ENCODE measurements at regions not wholly inside any gene's neighbourhood (a gene's known extent, or its start where the extent isn't known, plus 50 kb on each side); places are given as distances from the start of the nearest gene placed in this dataset.
"Not testable (repeated sequence)": the region's sequence is repeated elsewhere in the genome, so short reads cannot be mapped to it uniquely, and the experiment has no call there.

DNA sequence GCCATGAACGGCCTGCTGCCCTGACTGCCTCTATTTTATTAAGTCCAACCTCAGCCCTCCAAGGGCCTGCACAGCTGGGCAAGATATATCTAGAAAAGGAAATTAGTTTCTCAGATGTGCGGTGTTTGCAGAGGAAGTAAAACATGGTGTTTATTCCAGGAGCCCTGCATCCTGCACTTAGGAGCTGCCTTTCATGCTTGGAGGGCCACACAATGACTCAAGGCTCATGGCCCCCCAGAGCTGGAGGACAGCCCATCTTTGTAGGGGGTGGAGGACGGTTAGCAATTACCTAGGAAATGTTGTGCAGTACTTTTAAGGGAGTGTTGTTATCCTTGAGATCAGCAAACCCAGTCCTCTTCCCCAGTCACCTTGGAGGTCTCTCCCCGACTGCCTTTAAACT lies 80.5 kb downstream of the COPRS start:
- no peak for DNase-seq (ENCODE audit: low spot score)
- Histone ChIP-seq H3K4me3 (no peak overlapping the region), H3K9me3 (no peaks in the 10 kb centered on the region), H3K27ac (no peak overlapping the region), H3K27me3 (replicated peaks; ENCODE audit: insufficient read depth) (no peaks in the 10 kb centered on the region), H3K4me1 (ENCODE audit: control insufficient read depth in 1 of 2, low read depth in 2 of 2) (no peaks in the 10 kb centered on the region), H3K36me3 (no peaks in the 10 kb centered on the region)
- ATAC-seq (ENCODE audit: insufficient number of reproducible peaks, low FRiP score, low read depth): no peak
- TF ChIP-seq, protein P1, sequence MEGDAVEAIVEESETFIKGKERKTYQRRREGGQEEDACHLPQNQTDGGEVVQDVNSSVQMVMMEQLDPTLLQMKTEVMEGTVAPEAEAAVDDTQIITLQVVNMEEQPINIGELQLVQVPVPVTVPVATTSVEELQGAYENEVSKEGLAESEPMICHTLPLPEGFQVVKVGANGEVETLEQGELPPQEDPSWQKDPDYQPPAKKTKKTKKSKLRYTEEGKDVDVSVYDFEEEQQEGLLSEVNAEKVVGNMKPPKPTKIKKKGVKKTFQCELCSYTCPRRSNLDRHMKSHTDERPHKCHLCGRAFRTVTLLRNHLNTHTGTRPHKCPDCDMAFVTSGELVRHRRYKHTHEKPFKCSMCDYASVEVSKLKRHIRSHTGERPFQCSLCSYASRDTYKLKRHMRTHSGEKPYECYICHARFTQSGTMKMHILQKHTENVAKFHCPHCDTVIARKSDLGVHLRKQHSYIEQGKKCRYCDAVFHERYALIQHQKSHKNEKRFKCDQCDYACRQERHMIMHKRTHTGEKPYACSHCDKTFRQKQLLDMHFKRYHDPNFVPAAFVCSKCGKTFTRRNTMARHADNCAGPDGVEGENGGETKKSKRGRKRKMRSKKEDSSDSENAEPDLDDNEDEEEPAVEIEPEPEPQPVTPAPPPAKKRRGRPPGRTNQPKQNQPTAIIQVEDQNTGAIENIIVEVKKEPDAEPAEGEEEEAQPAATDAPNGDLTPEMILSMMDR (IDR thresholded peaks at IDR 0.05): no peak

DNA sequence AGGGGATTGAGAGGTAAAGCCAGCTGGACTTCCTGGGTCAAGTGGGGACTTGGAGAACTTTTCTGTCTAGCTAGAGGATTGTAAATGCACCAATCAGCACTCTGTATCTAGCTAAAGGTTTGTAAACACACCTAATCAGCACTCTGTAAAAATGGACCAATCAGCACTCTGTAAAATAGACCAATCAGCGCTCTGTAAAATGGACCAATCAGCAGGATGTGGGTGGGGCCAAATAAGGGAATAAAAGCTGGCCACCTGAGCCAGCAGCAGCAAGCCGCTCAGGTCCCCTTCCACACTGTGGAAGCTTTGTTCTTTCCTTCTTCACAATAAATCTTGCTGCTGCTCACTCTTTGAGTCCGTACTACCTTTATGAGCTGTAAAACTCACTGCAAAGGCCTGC lies 87.7 kb downstream of the COPRS start:
- DNase-seq (ENCODE audit: low spot score); H3K4me3 ChIP-seq; H3K27ac ChIP-seq; ATAC-seq (ENCODE audit: insufficient number of reproducible peaks, low FRiP score, low read depth); H3K9me3 ChIP-seq; H3K36me3 ChIP-seq; H3K27me3 ChIP-seq (replicated peaks; ENCODE audit: insufficient read depth): not testable (repeated sequence)
- peaks cover 0 to 25% of the 10 kb centered on the region in 2 donors for H3K4me1 ChIP-seq (ENCODE audit: control insufficient read depth in 1 of 2, low read depth in 2 of 2)

DNA sequence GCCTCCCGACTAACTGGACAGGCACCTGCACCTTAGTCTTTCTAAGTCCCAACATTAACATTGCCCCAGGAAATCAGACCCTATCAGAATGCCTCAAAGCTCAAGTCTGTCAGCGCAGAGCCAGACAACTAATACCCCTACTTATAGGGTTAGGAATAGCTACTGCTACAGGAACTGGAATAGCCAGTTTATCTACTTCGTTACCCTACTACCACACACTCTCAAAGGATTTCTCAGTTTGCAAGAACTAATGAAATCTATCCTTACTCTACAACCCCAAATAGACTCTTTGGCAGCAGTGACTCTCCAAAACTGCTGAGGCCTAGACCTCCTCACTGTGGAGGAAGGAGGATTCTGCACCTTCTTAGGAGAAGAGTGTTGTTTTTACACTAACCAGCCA lies 88.5 kb downstream of the COPRS start:
- not testable (repeated sequence) for H3K27ac ChIP-seq; H3K27me3 ChIP-seq (replicated peaks; ENCODE audit: insufficient read depth); ATAC-seq (ENCODE audit: insufficient number of reproducible peaks, low FRiP score, low read depth); DNase-seq (ENCODE audit: low spot score); H3K9me3 ChIP-seq; H3K4me3 ChIP-seq; H3K36me3 ChIP-seq
- peaks cover 0 to 25% of the 10 kb centered on the region in 2 donors for H3K4me1 ChIP-seq (ENCODE audit: control insufficient read depth in 1 of 2, low read depth in 2 of 2)

DNA sequence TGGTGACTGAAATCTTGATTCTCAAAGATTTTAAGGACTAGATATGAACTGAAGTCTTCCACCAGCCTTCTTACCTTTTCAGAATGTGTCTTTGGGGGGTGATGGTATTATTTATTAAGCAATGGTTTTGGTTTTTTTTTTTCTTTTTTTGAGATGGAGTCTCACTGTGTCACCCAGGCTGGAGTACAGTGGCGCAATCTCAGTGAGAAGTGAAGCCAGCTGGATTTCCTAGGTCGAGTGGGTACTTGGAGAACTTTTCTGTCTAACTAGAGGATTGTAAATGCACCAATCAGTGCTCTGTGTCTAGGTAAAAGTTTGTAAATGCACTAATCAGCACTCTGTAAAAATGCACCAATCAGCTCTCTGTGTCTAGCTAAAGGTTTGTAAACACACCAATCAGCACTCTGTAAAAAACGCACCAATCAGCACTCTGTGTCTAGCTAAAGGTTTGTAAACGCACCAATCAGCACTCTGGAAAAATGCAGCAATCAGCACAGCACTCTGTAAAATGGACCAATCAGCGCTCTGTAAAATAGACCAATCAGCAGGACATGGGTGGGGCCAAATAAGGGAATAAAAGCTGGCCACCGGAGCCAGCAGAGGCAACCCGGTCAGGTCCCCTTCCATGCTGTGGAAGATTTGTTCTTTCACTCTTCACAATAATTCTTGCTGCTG lies 97.1 kb downstream of the COPRS start:
- not testable (repeated sequence) for DNase-seq (ENCODE audit: low spot score); H3K4me1 ChIP-seq (ENCODE audit: control insufficient read depth in 1 of 2, low read depth in 2 of 2); H3K4me3 ChIP-seq; H3K36me3 ChIP-seq; H3K27me3 ChIP-seq (replicated peaks; ENCODE audit: insufficient read depth); H3K9me3 ChIP-seq; H3K27ac ChIP-seq; ATAC-seq (ENCODE audit: insufficient number of reproducible peaks, low FRiP score, low read depth)

- TF ChIP-seq, protein P1 (IDR thresholded peaks at IDR 0.05): no peak
- Histone ChIP-seq H3K4me1 (ENCODE audit: control insufficient read depth in 1 of 2, low read depth in 2 of 2) (peaks cover 0 to 5% of the 10 kb centered on the region in 2 donors), H3K27ac (no peak overlapping the region), H3K9me3 (no peaks in the 10 kb centered on the region), H3K27me3 (replicated peaks; ENCODE audit: insufficient read depth) (no peaks in the 10 kb centered on the region), H3K4me3 (no peak overlapping the region), H3K36me3 (no peaks in the 10 kb centered on the region)
- no peak for ATAC-seq (ENCODE audit: insufficient number of reproducible peaks, low FRiP score, low read depth)
- no peak for DNase-seq (ENCODE audit: low spot score)
Observed at GRCh38 chr17:31758646-31759045, 100.4 kb downstream of the COPRS start.

GRCh38 chr17:31757097-31757496 lies 101.9 kb downstream of the COPRS start:
- Histone ChIP-seq H3K4me3 (no peak overlapping the region), H3K9me3 (no peaks in the 10 kb centered on the region), H3K4me1 (ENCODE audit: control insufficient read depth in 1 of 2, low read depth in 2 of 2) (peaks cover 0 to 7% of the 10 kb centered on the region in 2 donors), H3K27ac (no peak overlapping the region), H3K36me3 (no peaks in the 10 kb centered on the region), H3K27me3 (replicated peaks; ENCODE audit: insufficient read depth) (no peaks in the 10 kb centered on the region)
- TF ChIP-seq, protein P1 (IDR thresholded peaks at IDR 0.05): no peak
- no peak for DNase-seq (ENCODE audit: low spot score)
- no peak for ATAC-seq (ENCODE audit: insufficient number of reproducible peaks, low FRiP score, low read depth)
